ENCODE measurements at regions not wholly inside any gene's neighbourhood (a gene's known extent, or its start where the extent isn't known, plus 50 kb on each side); places are given as distances from the start of the nearest gene placed in this dataset.

DNA sequence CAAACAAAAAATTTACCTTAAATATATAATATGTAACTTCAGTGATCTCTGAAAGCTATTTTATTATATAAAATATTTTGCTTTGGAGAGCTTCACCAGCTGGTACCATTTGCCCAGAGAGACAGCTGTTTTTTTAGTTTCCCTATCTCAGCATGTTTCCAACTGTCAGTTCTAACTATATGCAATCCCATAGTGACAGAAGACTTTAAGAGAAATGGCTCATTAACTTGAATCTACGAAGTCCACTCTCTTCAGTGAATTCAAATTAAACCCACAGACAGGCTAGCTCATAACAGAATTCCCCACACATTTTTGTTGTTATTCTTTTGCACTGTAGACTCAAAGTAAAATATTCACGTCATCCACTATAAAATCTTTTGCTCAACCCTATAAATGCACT is 251.8 kb upstream of the POU5F2 start:
- WGBS (ENCODE audit: extremely low coverage, insufficient read length, low lambda C conversion rate), result no CpG with 5 or more reads among the region's 2 CpGs
- no peak for DNase-seq
- no peak for TF ChIP-seq CTCF (conservative IDR thresholded peaks at IDR 0.05)
- H3K27ac ChIP-seq (ENCODE audit: insufficient read length, low read depth, low read length), result no peak overlapping the region
- H3K27me3 Mint-ChIP-seq (ENCODE audit: low read depth), result no peaks in the 10 kb centered on the region
- H3K36me3 Mint-ChIP-seq (ENCODE audit: insufficient read depth in 1 of 3, low read depth in 3 of 3), result no peaks in the 10 kb centered on the region
- no peak overlapping the region for H3K14ac ChIP-seq (ENCODE audit: insufficient read depth, low read length)
- H2BK12ac ChIP-seq (ENCODE audit: insufficient read length, low read depth, low read length), result no peak overlapping the region
- no peaks in the 10 kb centered on the region for H3K27me3 ChIP-seq (ENCODE audit: insufficient read depth, low read length)
- no peak overlapping the region for H3K4me2 ChIP-seq (ENCODE audit: insufficient read depth, insufficient read length, low read length)
- no peak overlapping the region for H3K23ac ChIP-seq (ENCODE audit: insufficient read length, low read depth, low read length)
- no peak overlapping the region for H3K18ac ChIP-seq (ENCODE audit: insufficient read length, low read depth, low read length)
- H4K8ac ChIP-seq (replicated peaks; ENCODE audit: insufficient read length, low read depth, low read length), result no peak overlapping the region
- no peak overlapping the region for H3K9ac ChIP-seq (ENCODE audit: extremely low read depth, insufficient read length, low read length)
- no peak overlapping the region for H2BK15ac ChIP-seq (ENCODE audit: low read depth, low read length)
- no peaks in the 10 kb centered on the region for H4K20me1 ChIP-seq (ENCODE audit: control insufficient read depth, insufficient read depth, insufficient read length)
- H4K5ac ChIP-seq (ENCODE audit: insufficient read length, low read depth, low read length), result no peak overlapping the region
- no peaks in the 10 kb centered on the region for H3K9me3 Mint-ChIP-seq
- H3K56ac ChIP-seq (ENCODE audit: insufficient read length, low read depth, low read length), result no peak overlapping the region
- H3K27ac Mint-ChIP-seq, result no peak overlapping the region
- no peak overlapping the region for H2BK5ac ChIP-seq (ENCODE audit: insufficient read length, low read length)
- no peaks in the 10 kb centered on the region for H3K4me1 ChIP-seq (ENCODE audit: insufficient read depth, low read length)
- no peaks in the 10 kb centered on the region for H3K79me2 ChIP-seq (ENCODE audit: insufficient read depth, low read length)
- H3T11ph ChIP-seq (ENCODE audit: low read length), result no peak overlapping the region
- no peaks in the 10 kb centered on the region; a peak in 1 of 4 replicates for H3K4me1 Mint-ChIP-seq
- H3K4ac ChIP-seq (ENCODE audit: low read depth, low read length), result no peak overlapping the region
- no peaks in the 10 kb centered on the region for H3K23me2 ChIP-seq (ENCODE audit: insufficient read length, low read depth, low read length, poor library complexity, severe bottlenecking)
- H2BK120ac ChIP-seq (ENCODE audit: low read depth, low read length, poor library complexity, severe bottlenecking), result no peak overlapping the region
- H3K79me1 ChIP-seq (ENCODE audit: insufficient read depth, low read depth, low read length, poor library complexity, severe bottlenecking), result no peaks in the 10 kb centered on the region
- H2BK20ac ChIP-seq (ENCODE audit: low read depth, low read length, poor library complexity, severe bottlenecking), result no peak overlapping the region
- no peaks in the 10 kb centered on the region for H3K9me3 ChIP-seq (ENCODE audit: control insufficient read depth, low read depth, low read length)
- H3K4me3 Mint-ChIP-seq, result no peak overlapping the region
- H2AFZ ChIP-seq (ENCODE audit: low read length), result no peak overlapping the region
- no peak overlapping the region for H2AK5ac ChIP-seq (ENCODE audit: insufficient read length, low read length)
- H4K91ac ChIP-seq (ENCODE audit: insufficient read length, low read depth, low read length), result no peak overlapping the region

Measured in H9 (cell line).